Lung (tissue), 11 donors: ENCODE measurements at regions not wholly inside any gene's neighbourhood (a gene's known extent, or its start where the extent isn't known, plus 50 kb on each side); places are given as distances from the start of the nearest gene placed in this dataset.

Source experiments
- ATAC-seq: fragments of 200-7000 bp; cut with Tn5 transposase; one replicate; pipeline ENCODE4 v1.9.1; 2020; ENCODE audit warnings: moderate number of reproducible peaks; ENCODE audit not compliant: insufficient read depth, low FRiP score
- DNase-seq, 3 donors: peaks; one replicate each; pipeline ENCODE4 v3.0.0-alpha.2; 2013 to 2017
- H3K27ac ChIP-seq, 2 donors: one replicate each; pipeline ENCODE4 v1.5.1; 2013; ENCODE audit warnings: mild to moderate bottlenecking in 2 of 2, moderate library complexity in 2 of 2, control low read depth in 1 of 2, inconsistent platforms in 1 of 2, low read depth in 1 of 2, low read length in 1 of 2
- H3K27me3 ChIP-seq, 3 donors: one replicate each; pipeline ENCODE4 v1.5.1; 2013; ENCODE audit warnings: low read length in 2 of 3; ENCODE audit not compliant: control insufficient read depth in 3 of 3, insufficient read depth in 3 of 3
- H3K36me3 ChIP-seq, 4 donors: one replicate each; pipeline ENCODE4 v1.5.1; 2013; ENCODE audit warnings: low read length in 4 of 4, mild to moderate bottlenecking in 1 of 4, moderate library complexity in 1 of 4; ENCODE audit not compliant: control insufficient read depth in 4 of 4, insufficient read depth in 4 of 4
- H3K4me1 ChIP-seq, 5 donors: one replicate each; pipeline ENCODE4 v1.5.1; 2013; ENCODE audit warnings: low read length in 5 of 5, mild to moderate bottlenecking in 2 of 5, moderate library complexity in 1 of 5; ENCODE audit not compliant: control insufficient read depth in 5 of 5, insufficient read depth in 5 of 5
- H3K4me3 ChIP-seq: one replicate; pipeline ENCODE4 v1.5.1; 2013; ENCODE audit warnings: mild to moderate bottlenecking, control low read depth, moderate library complexity
- H3K9ac ChIP-seq, 2 donors: one replicate each; pipeline ENCODE4 v1.5.1; 2013; ENCODE audit warnings: low read length in 2 of 2, control low read depth in 1 of 2; ENCODE audit not compliant: insufficient read depth in 1 of 2
- H3K9me3 ChIP-seq, 4 donors: one replicate each; pipeline ENCODE4 v1.5.1; 2013; ENCODE audit warnings: low read length in 3 of 4, mild to moderate bottlenecking in 1 of 4, moderate library complexity in 1 of 4; ENCODE audit not compliant: control insufficient read depth in 4 of 4, insufficient read depth in 3 of 4
- CTCF ChIP-seq: IDR thresholded peaks from 2 replicates; pipeline ENCODE4 v1.5.1; 2012; ENCODE audit warnings: mild to moderate bottlenecking; ENCODE audit errors: control extremely low read depth, extremely low read depth
- WGBS, 2 donors: extraction: QIAGEN DNeasy Blood & Tissue Kit; methylation state at CpG; one replicate each; pipeline ENCODE4 v1.1.7; 2013; 5-methylcytosine and 5-hydroxymethylcytosine counted together
- donor health status: control.
- donor health status: control.
- donor health status: Bipolar disorder and iron deficiency.
- donor health status: healthy.
- donor health status: DM: yes; HTN: yes; CAD: no.

GRCh38 chr6:84514089-84514971 lies 250.1 kb downstream of the TBX18 start:
- H3K27ac ChIP-seq, result no peak overlapping the region
- peaks cover 0 to 3% (median 0%) of the 10 kb centered on the region in 3 donors for H3K27me3 ChIP-seq
- H3K36me3 ChIP-seq, result no peaks in the 10 kb centered on the region
- no peaks in the 10 kb centered on the region for H3K9me3 ChIP-seq
- H3K4me1 ChIP-seq, result peaks cover 0 to 8% (median 0%) of the 10 kb centered on the region in 5 donors
- H3K4me3 ChIP-seq, result no peak overlapping the region
- no peak for DNase-seq
- 73 to 75% methylated on average over 5 of the region's 5 CpGs for WGBS, 2 donors
- ATAC-seq, result no peak
- TF ChIP-seq CTCF, result no peak
- H3K9ac ChIP-seq, result no peak overlapping the region

GRCh38 chr6:84512391-84512790 lies 252.0 kb downstream of the TBX18 start:
- Histone ChIP-seq H3K4me1 (peaks cover 0 to 5% (median 0%) of the 10 kb centered on the region in 5 donors), H3K36me3 (no peaks in the 10 kb centered on the region), H3K4me3 (no peak overlapping the region), H3K27me3 (peaks cover 0 to 3% (median 0%) of the 10 kb centered on the region in 3 donors), H3K9me3 (peaks cover 0 to 2% (median 0%) of the 10 kb centered on the region in 4 donors), H3K9ac (no peak overlapping the region), H3K27ac (no peak overlapping the region)
- ATAC-seq, result no peak
- 51 to 66% methylated on average over 2 of the region's 2 CpGs for WGBS, 2 donors
- no peak for DNase-seq
- no peak for TF ChIP-seq CTCF

GRCh38 chr6:84511929-84512328 lies 252.5 kb downstream of the TBX18 start:
- H3K36me3 ChIP-seq, result no peaks in the 10 kb centered on the region
- TF ChIP-seq CTCF, result no peak

More at GRCh38 chr6:84511929-84512328, 252.5 kb downstream of the TBX18 start:
- H3K9me3 ChIP-seq, result peaks cover 0 to 2% (median 0%) of the 10 kb centered on the region in 4 donors
- no peak for DNase-seq
- ATAC-seq, result no peak
- H3K9ac ChIP-seq, result no peak overlapping the region
- no peak overlapping the region for H3K27ac ChIP-seq
- H3K4me3 ChIP-seq, result no peak overlapping the region
- 70 to 93% methylated on average over 3 of the region's 3 CpGs for WGBS, 2 donors
- H3K27me3 ChIP-seq, result peaks cover 0 to 3% (median 0%) of the 10 kb centered on the region in 3 donors
- H3K4me1 ChIP-seq, result peaks cover 0 to 5% (median 0%) of the 10 kb centered on the region in 5 donors
